HG03196 (cell line): ENCODE measurements at regions not wholly inside any gene's neighbourhood (a gene's known extent, or its start where the extent isn't known, plus 50 kb on each side); places are given as distances from the start of the nearest gene placed in this dataset.
"Not testable (repeated sequence)": the region's sequence is repeated elsewhere in the genome, so short reads cannot be mapped to it uniquely, and the experiment has no call there.

Experiments used
- ATAC-seq: cut with Tn5 transposase; IDR thresholded peaks from one replicate; pipeline ENCODE4 v1.9.1; 2021; ENCODE audit not compliant: unreplicated experiment

GRCh38 chr2:235216901-235217300, 265.1 kb downstream of the SH3BP4 start:
- ATAC-seq, result no peak

DNA sequence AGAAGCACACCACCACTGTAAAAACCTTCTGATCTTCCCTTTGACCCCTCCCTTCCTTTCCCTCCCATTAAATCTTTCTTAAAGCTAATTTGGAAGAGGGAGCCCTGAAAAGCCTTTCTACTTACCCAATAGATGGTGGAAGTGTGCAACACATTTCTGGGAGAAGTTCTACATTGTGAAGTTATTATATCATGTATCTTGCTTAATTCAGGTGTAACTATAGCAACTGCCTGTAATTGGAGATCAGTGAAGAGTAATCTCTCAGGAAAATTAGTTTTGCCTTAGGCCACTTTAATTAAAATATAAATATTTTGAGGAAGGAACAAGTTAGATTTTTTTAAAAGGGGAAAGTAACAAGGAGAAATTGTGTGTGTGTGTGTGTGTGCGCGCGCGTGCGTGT, 266.0 kb downstream of the SH3BP4 start:
- ATAC-seq, result no peak

GRCh38 chr2:235218486-235218907, 266.7 kb downstream of the SH3BP4 start:
- no peak for ATAC-seq

GRCh38 chr2:235219048-235219447, 267.2 kb downstream of the SH3BP4 start:
- no peak for ATAC-seq

DNA sequence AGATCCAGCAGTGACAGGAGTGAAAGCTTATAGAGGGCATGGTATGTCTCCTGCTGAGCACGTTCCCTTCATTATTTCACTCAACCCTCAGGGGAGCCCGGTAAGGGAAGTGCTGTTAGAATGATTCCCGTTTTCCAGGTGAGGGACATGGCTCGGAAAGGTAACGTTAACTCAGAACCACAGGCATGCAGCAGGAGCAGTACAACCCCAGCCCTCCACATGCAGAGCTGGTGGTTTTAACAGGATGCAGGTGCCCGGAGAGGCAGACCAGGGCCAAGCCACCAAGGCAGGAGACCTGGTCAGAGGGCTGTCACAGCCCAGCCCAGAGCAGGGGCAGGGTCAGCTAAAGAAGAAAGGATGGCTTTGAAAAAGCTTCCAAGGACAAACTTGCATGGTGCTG, 268.5 kb downstream of the SH3BP4 start:
- ATAC-seq, result no peak

GRCh38 chr2:235223011-235223410, 270.8 kb upstream of the AGAP1 start:
- ATAC-seq, result no peak

DNA sequence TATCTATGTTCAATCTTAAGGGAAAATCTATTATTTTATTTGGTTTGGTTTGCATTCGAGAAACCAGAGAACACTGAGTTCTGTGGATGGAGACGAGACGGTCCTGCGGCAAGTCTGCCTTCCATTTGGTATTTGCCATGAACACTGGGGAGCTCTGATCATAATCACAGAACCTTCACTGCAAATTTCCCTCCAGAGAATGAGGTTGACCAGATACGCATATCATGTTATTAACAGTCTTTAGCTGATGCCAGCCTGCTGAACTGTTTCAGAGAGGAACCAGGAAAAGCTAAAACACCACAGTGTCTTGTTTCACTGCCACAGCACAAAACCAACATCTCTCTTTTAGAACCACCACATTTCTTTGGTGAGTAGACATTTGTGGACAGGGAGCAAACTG, 269.4 kb upstream of the AGAP1 start:
- no peak for ATAC-seq

- ATAC-seq, result no peak
Measured at GRCh38 chr2:235225261-235225660, 268.6 kb upstream of the AGAP1 start.

DNA sequence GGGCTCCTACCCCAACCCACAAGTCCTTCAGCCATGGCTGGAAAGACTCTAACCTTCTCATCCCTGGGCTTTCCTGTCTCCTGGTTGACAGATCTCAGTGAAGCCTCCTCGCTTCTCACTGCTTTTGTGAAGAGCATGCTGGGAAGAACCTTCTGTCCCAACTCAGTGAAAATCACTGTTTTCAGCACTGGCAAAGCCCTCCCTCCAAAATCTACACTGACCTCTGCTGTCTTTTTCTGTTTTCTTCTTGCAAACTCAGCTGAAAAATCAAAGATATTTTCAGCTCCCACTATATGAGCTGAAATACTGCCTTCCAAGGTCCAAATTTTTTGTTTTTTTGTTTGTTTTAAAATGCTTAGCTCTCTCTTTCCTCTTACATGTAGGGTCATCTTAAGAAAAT, 266.3 kb upstream of the AGAP1 start:
- no peak for ATAC-seq

- ATAC-seq, result not testable (repeated sequence)
Measured at GRCh38 chr2:235228422-235228821, 265.4 kb upstream of the AGAP1 start.

GRCh38 chr2:235229236-235229635, 264.6 kb upstream of the AGAP1 start:
- no peak for ATAC-seq

DNA sequence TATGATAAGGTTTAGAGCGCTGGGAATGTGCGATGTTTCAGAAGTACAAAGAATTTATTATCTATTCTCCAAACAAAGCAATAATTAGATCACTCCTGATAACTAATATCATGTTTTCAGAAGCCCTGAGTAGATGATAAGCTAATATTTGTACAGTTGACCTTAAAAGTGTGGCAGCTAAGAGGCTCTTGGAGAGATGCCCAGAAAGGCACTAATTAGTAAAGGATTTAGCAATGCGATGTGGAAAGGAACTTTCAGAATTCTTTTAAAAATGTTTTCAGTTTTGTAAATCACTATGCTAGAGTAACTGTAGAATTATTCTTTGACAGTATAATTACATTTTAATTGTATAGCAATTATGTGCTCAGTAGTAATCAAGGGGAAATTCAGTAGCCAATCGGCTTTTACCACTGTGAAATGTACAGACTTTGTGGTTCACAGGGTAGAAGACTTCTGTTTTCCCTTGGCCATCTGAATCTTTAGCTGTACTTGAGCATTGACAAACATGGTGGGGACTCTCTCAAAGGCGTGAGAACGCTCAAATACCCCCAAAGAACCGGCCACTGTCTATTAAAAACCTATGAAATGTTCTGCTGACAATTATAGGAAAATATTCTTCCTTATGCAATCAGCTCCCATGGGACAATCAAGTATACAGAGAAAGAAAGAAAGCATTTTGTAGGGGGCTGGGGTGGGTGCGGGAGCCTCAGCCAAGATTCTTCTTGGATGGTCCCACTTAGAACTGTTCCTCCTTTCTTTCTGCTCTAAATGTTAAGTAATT, 262.8 kb upstream of the AGAP1 start:
- no peak for ATAC-seq

- no peak for ATAC-seq
Measured at GRCh38 chr2:235232449-235233433, 261.1 kb upstream of the AGAP1 start.

DNA sequence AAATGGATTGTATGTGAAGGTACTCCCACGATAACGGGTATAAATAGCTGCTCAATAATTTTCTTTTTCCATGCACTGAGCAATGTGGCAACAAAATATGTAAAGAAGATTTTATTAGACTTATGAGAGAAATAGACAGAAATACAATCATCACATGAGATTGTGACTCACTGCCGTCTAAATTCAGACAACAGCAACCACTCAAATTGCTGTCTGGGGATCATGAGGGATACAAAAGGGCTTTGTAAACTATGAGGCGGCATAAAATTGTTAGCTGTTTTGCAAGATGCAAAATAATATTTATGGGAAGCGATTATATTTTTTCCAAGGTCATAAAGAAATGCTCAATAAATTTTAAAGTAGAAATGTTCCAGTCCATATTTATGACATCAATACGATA, 259.1 kb upstream of the AGAP1 start:
- no peak for ATAC-seq

DNA sequence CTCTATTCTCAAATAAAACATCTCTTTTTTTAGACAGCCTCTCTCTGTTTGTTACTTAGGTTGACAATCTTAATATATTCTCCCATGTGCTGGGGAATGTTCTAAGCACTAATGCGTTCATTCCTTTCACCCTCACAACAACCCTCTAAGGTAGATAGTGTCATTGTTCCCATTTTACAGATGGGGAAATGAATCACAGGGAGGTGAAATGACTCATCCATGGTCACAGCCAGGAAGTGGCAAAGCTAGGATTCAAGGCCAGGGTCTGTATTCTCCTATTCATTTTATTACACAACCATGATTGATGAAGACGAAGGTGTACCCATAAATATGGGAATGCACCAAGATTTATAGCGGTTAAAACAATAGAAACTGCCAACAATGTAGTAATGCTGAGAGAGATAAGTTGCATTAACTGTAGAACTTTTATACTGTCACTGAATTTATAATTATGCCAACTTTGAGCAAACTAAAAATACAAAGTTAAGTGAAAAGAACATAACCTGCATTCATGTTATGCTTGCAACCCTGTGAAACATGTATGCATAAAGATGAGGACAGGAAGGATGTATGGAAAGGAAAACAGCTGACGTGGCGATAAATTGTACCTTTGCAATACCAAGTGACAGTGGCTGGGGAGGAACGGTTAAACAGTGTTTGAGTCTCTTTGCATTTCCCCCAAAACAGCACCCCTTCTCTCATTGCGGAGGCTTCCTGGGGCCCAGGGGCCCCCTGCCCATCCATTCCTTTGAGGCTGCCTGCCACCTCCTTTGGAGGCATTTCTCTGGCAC, 257.7 kb upstream of the AGAP1 start:
- no peak for ATAC-seq

- no peak for ATAC-seq
Measured at GRCh38 chr2:235238537-235238936, 255.3 kb upstream of the AGAP1 start.

- no peak for ATAC-seq
Measured at GRCh38 chr2:235240574-235240973, 253.3 kb upstream of the AGAP1 start.

DNA sequence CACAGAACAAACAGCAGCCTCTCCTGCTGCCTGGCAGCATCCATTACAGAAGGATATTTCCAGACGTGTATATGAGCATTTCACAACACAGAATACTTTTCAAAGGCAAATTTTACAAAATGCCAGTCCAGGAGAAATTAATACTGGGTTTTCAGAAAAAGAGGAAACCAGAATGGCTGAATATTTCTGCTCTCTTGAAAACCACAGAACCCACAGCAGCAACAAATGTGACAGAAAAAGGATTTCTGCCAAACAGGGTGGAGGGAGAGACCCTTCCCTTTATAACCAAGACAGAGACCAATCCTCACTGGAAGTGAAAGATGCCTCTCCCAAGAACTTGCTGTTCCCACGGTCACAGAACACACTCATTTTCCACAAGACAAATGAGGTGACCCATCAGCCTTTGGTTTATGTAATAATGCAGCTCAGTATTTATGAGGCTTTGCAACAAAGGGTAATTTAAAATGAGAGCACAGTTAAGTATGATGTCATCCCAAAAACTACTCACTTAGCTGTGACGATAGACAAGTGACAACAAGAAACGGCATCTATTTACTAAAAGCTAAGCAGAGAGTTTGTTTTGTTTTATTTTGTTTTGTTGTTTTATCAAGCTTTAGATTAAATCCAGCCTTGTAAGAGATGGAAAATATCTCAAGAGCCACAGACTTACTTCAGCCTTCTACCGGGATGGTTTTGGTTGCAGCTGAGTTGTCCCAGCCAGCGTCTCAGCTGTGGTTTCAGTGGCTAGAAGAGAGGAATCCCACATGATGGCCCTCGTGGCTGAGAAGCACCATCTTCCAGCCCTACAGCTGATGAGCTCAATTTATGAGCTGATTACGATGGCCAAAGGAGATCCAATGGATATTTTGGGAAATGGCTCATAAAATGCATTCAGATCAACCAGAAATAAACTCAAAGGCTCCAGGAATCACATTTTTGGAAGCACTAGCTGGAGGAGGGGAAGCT, 249.3 kb upstream of the AGAP1 start:
- ATAC-seq, result no peak

- ATAC-seq, result no peak
Measured at GRCh38 chr2:235247001-235247400, 246.8 kb upstream of the AGAP1 start.

DNA sequence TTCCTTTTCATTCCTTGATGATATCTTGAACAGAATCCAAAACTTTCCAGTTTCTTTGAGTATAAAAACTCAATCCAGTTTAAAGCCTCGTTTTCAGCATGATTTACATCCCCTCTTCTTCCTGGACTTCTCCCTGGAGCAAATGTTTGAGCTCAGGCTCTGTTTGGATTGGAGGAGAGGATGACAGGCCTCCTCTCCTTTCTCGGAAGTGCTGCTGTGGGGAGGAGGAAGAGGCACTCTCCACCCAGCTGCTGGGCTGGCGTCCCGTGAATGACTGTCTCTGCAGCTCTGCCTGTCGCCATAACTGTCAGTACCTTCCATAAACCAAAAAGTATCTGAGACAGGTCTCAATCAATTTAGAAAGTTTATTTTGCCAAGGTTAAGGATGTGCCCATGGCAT, 238.2 kb upstream of the AGAP1 start:
- no peak for ATAC-seq
